ENCODE measurements at regions not wholly inside any gene's neighbourhood (a gene's known extent, or its start where the extent isn't known, plus 50 kb on each side); places are given as distances from the start of the nearest gene placed in this dataset.

GRCh38 chr5:15082096-15082495 is 210.5 kb upstream of the ANKH start:
- DNase-seq = no peak

- DNase-seq = no peak
Measured at GRCh38 chr5:15080219-15080618, 208.6 kb upstream of the ANKH start.

- no peak for DNase-seq
Measured at GRCh38 chr5:15079566-15079965, 208.0 kb upstream of the ANKH start.

GRCh38 chr5:15074651-15075050 is 203.1 kb upstream of the ANKH start:
- DNase-seq = no peak

GRCh38 chr5:15073453-15073852 is 201.9 kb upstream of the ANKH start:
- DNase-seq = no peak

GRCh38 chr5:15070907-15071306 is 199.3 kb upstream of the ANKH start:
- no peak for DNase-seq

DNA sequence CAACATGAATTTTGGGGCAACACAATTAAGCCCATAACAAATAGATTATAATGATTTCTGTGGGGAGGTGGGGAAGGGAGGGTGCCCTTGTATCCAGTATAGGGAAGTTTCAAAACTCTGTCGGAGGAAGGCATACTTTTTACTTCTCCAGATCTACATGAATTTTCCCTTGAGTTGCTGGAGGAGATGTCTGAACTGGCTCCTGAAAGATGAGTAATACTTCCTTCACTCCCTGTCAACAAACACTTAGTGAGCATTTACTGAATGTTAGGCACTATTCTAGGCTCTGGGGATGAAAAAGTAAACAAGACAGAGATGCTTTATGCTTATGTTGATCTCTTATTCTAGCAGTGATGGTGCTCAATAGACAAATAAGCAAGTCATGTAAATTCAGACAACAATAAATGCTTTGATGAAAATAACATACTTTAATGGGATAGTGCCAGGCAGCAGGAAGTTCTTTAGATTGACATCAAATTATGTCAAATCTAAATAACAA is 197.9 kb upstream of the ANKH start:
- no peak for DNase-seq

DNA sequence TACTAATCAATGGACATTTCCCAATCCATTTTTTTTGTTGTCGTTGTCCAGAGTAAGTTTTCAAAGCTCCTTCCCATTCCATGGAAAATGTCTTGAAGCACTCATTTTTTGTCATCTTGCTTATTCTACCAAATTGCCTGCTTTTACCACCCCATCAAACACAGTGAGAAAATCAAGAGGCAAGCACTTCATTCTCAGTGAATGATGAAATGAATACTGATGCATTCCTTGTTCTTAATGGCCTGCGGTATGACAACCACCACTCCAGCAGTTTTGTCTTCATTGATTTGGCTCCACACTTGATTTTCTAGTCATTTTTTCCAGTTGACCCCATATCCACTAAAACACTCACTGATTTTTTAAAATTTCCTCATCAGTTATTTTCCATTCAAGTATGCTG is 193.5 kb upstream of the ANKH start:
- no peak for DNase-seq

DNA sequence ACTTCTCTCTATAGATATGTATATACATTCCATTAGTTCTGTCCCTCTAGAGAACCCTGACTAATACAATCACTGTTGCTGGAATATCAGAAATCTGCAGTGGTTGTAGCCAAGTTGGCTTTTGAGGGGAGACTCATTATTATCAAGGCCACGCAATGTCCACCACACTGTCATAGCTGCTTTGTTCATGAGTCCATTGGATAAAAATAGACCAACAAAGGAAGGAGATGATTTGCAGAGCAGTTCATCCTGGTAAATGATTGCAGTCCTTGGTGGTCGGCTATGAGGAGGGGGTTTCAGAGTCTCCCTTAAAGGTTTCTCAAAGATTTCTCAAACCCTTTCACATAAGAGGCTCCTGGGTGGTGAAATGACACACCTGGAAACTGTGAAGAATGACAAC is 192.8 kb upstream of the ANKH start:
- DNase-seq = no peak

DNA sequence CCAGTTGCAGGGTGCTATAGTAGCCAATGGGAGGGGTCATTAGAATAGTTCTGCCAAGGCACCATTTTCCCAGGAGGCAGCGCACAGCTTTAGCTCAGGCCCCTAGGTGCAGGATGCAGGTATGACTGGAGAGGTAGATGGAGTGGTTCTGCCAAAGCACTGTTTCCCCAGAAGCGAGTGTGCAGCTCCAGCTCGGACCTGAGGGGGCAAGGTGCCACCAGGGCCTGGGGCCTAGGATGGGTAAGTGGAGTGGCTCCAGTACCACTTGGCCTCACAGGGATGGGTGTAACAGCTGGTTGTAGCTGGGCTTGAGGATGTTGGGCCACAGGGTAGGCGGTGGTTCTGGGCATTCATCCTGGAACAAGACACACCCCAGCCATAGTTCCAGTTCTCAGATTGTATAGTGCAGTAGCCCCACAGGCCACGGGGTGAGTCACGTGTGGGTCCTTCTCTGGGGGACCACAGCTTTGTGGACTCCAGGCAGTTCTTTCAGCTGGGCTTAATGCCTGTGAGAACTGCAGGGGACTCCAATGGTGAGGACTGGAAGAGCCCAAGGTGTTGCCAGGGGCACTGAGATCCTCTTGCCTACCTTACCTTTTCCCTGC is 185.5 kb upstream of the ANKH start:
- no peak for DNase-seq

- no peak for DNase-seq
Measured at GRCh38 chr5:15044521-15044920, 172.9 kb upstream of the ANKH start.

GRCh38 chr5:15037247-15037908 is 165.8 kb upstream of the ANKH start:
- no peak for DNase-seq

- no peak for DNase-seq
Measured at GRCh38 chr5:15034379-15034778, 162.8 kb upstream of the ANKH start.

GRCh38 chr5:15031180-15031579 is 159.6 kb upstream of the ANKH start:
- no peak for DNase-seq

- no peak for DNase-seq
Measured at GRCh38 chr5:15027764-15028163, 156.2 kb upstream of the ANKH start.

DNA sequence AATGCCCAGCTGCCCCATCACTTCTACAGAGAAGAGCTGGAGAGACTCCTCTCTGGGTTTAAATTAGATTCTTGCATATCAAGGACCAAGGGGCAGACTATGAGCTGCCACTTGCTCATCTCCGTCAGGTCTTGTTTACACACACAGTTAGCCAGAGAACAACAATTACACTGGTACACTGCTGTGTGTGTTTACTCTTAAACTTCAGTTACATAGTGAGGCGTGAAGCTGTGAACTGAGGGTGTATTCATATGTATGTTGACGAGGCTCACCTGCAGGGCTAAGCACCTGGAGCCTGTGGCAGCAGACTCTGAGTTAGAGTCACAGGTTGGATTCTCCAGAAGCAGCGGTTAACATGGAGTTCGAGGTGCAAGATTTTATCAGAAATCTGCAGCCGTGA is 155.4 kb upstream of the ANKH start:
- no peak for DNase-seq

- no peak for DNase-seq
Measured at GRCh38 chr5:15026011-15026893, 154.7 kb upstream of the ANKH start.

- no peak for DNase-seq
Measured at GRCh38 chr5:15023846-15024245, 152.3 kb upstream of the ANKH start.

DNA sequence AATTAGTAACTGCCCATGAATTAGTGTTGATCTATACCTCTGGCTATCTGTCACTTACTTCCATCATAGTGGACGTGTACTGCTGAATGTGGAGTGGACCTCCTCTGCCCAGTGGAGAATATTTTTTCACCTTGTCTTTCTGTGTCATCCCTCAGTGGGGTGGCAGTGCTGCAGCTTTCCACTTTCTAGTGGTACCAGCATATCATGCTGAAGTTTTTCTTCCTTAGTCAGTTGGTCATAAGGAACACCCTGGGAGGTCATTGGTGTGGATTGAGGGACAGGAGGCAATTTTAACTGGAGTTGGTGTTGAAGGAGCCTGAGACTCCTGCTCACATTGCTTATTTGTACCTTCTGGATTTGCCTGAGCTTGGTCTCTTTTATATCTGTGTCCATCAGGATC is 151.7 kb upstream of the ANKH start:
- no peak for DNase-seq

GRCh38 chr5:15021266-15022046 is 149.9 kb upstream of the ANKH start:
- DNase-seq = no peak

- DNase-seq = no peak
Measured at GRCh38 chr5:15020736-15021135, 149.2 kb upstream of the ANKH start.

DNA sequence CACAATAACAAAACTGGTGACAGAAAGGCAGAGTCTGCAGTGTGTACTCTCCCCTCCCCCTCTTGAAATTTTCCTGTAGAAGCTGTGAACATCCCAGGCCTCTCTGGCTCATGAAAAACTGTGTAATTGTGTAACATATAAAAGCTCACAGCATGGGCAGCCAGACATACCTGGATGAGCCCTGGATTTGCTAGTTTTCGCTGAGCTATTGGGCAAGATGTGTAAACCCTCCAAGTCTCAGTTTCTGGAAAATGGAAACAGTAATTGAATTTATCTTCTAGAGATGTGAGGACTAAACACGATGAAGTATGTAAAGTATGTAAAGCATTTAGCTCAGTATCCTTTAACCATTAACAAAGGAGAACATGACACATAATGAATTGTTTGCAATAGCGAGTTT is 143.2 kb upstream of the ANKH start:
- no peak for DNase-seq
